Activated naive CD4-positive, alpha-beta T cell treated with anti-CD3 and anti-CD28 coated beads, Interleukin-2, amount 50 U/mL, for 72 hours (primary cell): ENCODE measurements at regions not wholly inside any gene's neighbourhood (a gene's known extent, or its start where the extent isn't known, plus 50 kb on each side); places are given as distances from the start of the nearest gene placed in this dataset.

Source experiments
- ATAC-seq, 2 donors: fragments of 150-1000 bp; cut with Tn5 transposase; 2 replicates each; pipeline ENCODE4 v1.10.0; 2021; ENCODE audit warnings: mild to moderate bottlenecking in 2 of 2, moderate library complexity in 2 of 2
- DNase-seq, 2 donors: peaks; one replicate each; pipeline ENCODE4 v3.0.0; 2021 to 2022; ENCODE audit warnings: low spot score in 2 of 2
- H3K27ac Mint-ChIP-seq, 2 donors: one replicate each; pipeline ENCODE4 v1.8.0; 2022; ENCODE audit warnings: mild to moderate bottlenecking in 2 of 2, mixed read lengths in 2 of 2
- H3K36me3 Mint-ChIP-seq, 2 donors: one replicate each; pipeline ENCODE4 v1.8.0; 2022; ENCODE audit warnings: mixed read lengths in 2 of 2
- H3K9me3 Mint-ChIP-seq, 2 donors: one replicate each; pipeline ENCODE4 v1.8.0; 2022; ENCODE audit warnings: mixed read lengths in 2 of 2

DNA sequence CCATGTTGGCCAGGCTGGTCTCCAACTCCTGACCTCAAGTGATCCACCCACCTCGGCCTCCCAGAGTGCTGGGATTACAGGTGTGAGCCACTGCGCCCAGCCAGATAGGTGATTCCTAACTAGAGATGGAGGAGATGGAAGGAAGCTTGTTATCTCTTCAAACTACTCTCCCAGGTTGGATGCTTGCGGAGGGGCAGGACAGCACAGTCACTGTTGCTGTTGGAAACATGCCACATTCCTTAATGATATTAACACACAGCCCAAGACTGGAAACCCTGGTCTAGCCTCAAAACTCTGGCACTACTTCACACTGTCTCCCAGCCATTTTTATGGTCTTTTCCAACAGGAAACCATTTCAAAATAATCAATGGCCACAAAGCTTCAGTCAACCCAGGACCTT lies 468.8 kb upstream of the NRP1 start:
- no peaks in the 10 kb centered on the region for H3K36me3 Mint-ChIP-seq
- ATAC-seq (no peak), DNase-seq (no peak)

DNA sequence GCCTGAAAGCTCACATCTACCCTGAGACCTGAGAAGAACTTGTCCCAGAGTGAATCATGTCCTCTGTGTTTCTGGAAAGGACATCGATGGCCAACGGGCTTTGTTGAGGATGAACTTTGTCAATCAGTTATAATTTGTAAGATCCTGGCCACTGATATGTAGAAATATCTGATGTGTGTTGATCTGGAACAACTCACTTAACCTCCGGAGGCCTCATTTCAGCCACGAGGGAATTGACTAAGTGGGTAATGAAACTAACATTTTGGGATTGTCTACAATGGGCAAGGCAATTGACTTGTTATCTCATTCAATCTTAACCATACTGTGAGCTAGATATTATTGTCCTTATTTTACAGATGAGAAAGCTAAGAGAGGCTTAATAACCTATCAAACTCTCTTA lies 468.1 kb upstream of the NRP1 start:
- Mint-ChIP-seq H3K27ac (no peak overlapping the region), H3K36me3 (no peaks in the 10 kb centered on the region), H3K9me3 (no peaks in the 10 kb centered on the region)
- no peak for DNase-seq
- no peak for ATAC-seq

More for the DNA sequence above, 468.8 kb upstream of the NRP1 start:
- no peaks in the 10 kb centered on the region for H3K9me3 Mint-ChIP-seq
- H3K27ac Mint-ChIP-seq = no peak overlapping the region

DNA sequence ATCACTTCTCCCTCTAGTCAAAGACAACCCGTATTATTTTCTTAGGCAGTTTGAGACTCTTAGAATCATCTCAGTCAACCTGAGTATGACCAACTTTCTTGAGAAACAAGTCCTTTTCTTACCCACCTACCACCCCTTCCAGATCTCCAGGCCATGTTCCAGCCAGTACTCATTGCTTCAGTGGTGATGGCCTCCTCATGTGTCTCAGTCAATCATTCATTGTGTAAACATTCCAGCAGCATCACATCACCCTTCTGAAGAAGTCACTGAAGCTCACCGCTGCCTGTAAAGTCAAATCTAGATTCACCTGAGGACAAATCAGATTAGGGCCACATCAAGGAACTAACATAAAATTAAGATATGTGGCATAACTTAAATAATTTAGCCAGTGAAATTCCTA lies 467.2 kb upstream of the NRP1 start:
- H3K9me3 Mint-ChIP-seq = no peaks in the 10 kb centered on the region
- no peak for ATAC-seq
- no peak overlapping the region for H3K27ac Mint-ChIP-seq
- DNase-seq = no peak
- no peaks in the 10 kb centered on the region for H3K36me3 Mint-ChIP-seq

DNA sequence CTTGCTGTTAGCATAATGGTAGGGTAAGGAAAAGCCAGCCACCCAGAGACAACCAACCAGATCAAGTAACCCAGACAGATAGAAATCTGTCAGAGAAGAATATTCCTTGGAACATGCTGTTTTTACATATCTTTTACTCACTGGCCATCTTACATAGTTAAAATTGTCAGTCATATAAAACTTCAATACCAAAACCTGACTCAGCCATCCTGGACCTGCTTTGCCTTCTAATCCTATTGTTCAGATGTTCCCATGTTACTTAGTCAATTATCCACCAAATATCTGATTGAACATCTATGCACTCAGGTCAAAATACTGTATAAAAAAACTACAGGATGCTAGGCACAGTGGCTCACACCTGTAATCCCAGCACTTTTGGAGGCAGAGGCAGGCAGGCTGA lies 466.5 kb upstream of the NRP1 start:
- ATAC-seq (no peak), DNase-seq (no peak)
- Mint-ChIP-seq H3K9me3 (no peaks in the 10 kb centered on the region), H3K36me3 (no peaks in the 10 kb centered on the region), H3K27ac (no peak overlapping the region)

GRCh38 chr10:33800545-33800944 lies 466.1 kb upstream of the NRP1 start:
- no peaks in the 10 kb centered on the region for H3K9me3 Mint-ChIP-seq
- ATAC-seq (no peak), DNase-seq (no peak)
- H3K36me3 Mint-ChIP-seq = no peaks in the 10 kb centered on the region
- H3K27ac Mint-ChIP-seq = no peak overlapping the region

GRCh38 chr10:33799944-33800323 lies 465.5 kb upstream of the NRP1 start:
- no peak for ATAC-seq
- H3K36me3 Mint-ChIP-seq = no peaks in the 10 kb centered on the region

GRCh38 chr10:33799281-33799943 lies 464.9 kb upstream of the NRP1 start:
- Mint-ChIP-seq H3K27ac (no peak overlapping the region), H3K36me3 (no peaks in the 10 kb centered on the region), H3K9me3 (no peaks in the 10 kb centered on the region)
- no peak for DNase-seq
- ATAC-seq = no peak

More at GRCh38 chr10:33799944-33800323, 465.5 kb upstream of the NRP1 start:
- H3K9me3 Mint-ChIP-seq = no peaks in the 10 kb centered on the region
- DNase-seq = no peak
- no peak overlapping the region for H3K27ac Mint-ChIP-seq

GRCh38 chr10:33798754-33799153 lies 464.3 kb upstream of the NRP1 start:
- H3K9me3 Mint-ChIP-seq = no peaks in the 10 kb centered on the region
- no peak overlapping the region for H3K27ac Mint-ChIP-seq
- DNase-seq (no peak), ATAC-seq (no peak)
- H3K36me3 Mint-ChIP-seq = no peaks in the 10 kb centered on the region

DNA sequence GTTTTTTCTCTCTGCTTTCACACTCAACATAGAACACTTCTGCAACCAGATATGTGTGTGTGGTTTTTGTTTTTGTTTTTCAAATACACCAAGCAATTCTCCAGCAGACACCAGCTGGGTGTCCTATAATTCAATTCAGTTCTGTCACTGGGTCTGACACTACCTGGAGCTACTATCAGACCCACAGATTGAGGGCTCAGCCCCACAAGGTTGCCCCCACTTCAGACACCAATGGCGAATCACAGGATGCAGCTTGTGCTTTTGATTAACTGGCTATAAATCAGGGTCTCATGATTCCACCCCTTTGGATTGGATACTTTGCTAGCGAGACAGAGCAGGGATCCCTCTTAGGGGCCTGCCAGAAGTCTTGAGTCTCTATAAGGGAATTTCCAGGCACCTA lies 462.2 kb upstream of the NRP1 start:
- no peak for ATAC-seq
- no peak overlapping the region for H3K27ac Mint-ChIP-seq

DNA sequence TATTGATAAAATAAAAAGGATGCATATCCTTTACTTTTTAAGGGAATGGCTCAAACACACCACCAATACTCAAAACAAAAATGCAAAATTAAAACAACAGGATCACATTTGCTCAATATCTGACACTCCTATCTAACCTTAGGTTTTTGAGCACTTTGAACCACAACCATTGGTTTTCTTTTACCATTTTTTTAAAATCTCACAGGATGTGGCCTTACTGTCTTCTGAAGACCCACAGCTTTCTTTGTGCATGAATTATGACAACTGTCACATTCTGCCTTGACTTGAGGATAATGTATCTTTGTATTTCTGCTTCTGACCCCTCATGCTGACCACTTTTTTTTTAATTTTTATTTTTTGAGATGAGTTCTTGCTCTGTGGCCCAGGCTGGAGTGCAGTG lies 461.1 kb upstream of the NRP1 start:
- ATAC-seq = no peak
- H3K9me3 Mint-ChIP-seq = no peaks in the 10 kb centered on the region

More for the DNA sequence above, 462.2 kb upstream of the NRP1 start:
- Mint-ChIP-seq H3K36me3 (no peaks in the 10 kb centered on the region), H3K9me3 (no peaks in the 10 kb centered on the region)
- no peak for DNase-seq

GRCh38 chr10:33794460-33794859 lies 460.0 kb upstream of the NRP1 start:
- H3K9me3 Mint-ChIP-seq = no peaks in the 10 kb centered on the region
- no peak for ATAC-seq
- no peak for DNase-seq

More for the DNA sequence above, 461.1 kb upstream of the NRP1 start:
- Mint-ChIP-seq H3K27ac (no peak overlapping the region), H3K36me3 (no peaks in the 10 kb centered on the region)
- no peak for DNase-seq

DNA sequence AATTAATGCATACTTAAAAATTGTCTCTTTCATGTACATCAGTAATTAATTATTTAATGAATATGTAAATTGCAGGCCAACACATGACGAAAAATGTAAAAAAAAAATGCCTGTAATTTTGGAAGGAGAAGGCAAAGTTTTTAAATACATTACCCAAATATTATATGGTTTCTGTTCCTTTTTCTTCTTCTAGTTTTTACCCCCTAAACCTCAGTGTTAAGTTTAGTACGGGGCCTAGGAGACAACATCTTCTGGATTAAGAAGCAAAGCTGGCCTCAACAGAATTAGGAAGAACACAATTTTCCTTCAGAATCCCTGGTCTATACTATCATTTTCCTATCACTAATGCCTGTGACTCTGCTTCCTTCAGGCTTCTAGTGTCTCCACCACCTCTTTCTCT lies 459.3 kb upstream of the NRP1 start:
- ATAC-seq = no peak
- no peak overlapping the region for H3K27ac Mint-ChIP-seq
- no peak for DNase-seq
- no peaks in the 10 kb centered on the region for H3K9me3 Mint-ChIP-seq
- no peaks in the 10 kb centered on the region for H3K36me3 Mint-ChIP-seq

More at GRCh38 chr10:33794460-33794859, 460.0 kb upstream of the NRP1 start:
- H3K27ac Mint-ChIP-seq = no peak overlapping the region
- no peaks in the 10 kb centered on the region for H3K36me3 Mint-ChIP-seq

- no peak overlapping the region for H3K27ac Mint-ChIP-seq
- no peaks in the 10 kb centered on the region for H3K9me3 Mint-ChIP-seq
- no peaks in the 10 kb centered on the region for H3K36me3 Mint-ChIP-seq
- DNase-seq = no peak
- ATAC-seq = no peak
These were observed 456.8 kb upstream of the NRP1 start for GRCh38 chr10:33791272-33791660.

GRCh38 chr10:33790521-33791271 lies 456.2 kb upstream of the NRP1 start:
- no peak overlapping the region for H3K27ac Mint-ChIP-seq
- H3K36me3 Mint-ChIP-seq = no peaks in the 10 kb centered on the region
- ATAC-seq (no peak), DNase-seq (no peak)
- no peaks in the 10 kb centered on the region for H3K9me3 Mint-ChIP-seq

- Mint-ChIP-seq H3K27ac (no peak overlapping the region), H3K9me3 (peaks cover 0 to 5% of the 10 kb centered on the region in 2 donors), H3K36me3 (no peaks in the 10 kb centered on the region)
- DNase-seq (no peak), ATAC-seq (no peak)
These were observed 449.1 kb upstream of the NRP1 start for GRCh38 chr10:33783557-33783956.

GRCh38 chr10:33783078-33783477 lies 448.6 kb upstream of the NRP1 start:
- H3K36me3 Mint-ChIP-seq = no peaks in the 10 kb centered on the region
- ATAC-seq (no peak), DNase-seq (no peak)
- H3K27ac Mint-ChIP-seq = no peak overlapping the region
- peaks cover 0 to 5% of the 10 kb centered on the region in 2 donors for H3K9me3 Mint-ChIP-seq

- ATAC-seq (no peak), DNase-seq (no peak)
- H3K36me3 Mint-ChIP-seq = no peaks in the 10 kb centered on the region
- peaks cover 0 to 5% of the 10 kb centered on the region in 2 donors for H3K9me3 Mint-ChIP-seq
- no peak overlapping the region for H3K27ac Mint-ChIP-seq
These were observed 447.3 kb upstream of the NRP1 start for GRCh38 chr10:33781606-33782395.
